NB4 (cell line): ENCODE measurements at regions not wholly inside any gene's neighbourhood (a gene's known extent, or its start where the extent isn't known, plus 50 kb on each side); places are given as distances from the start of the nearest gene placed in this dataset.

Experiments used
- DNase-seq: peaks from one replicate; pipeline ENCODE4 v3.0.0; 2010; ENCODE audit warnings: low read depth
- H3K4me3 ChIP-seq: one replicate; pipeline ENCODE4 v1.5.1; 2011; ENCODE audit warnings: mild to moderate bottlenecking, low read depth, low read length, moderate library complexity
- MYC ChIP-seq: IDR thresholded peaks from 2 replicates; pipeline ENCODE4 v1.6.1; 2011; ENCODE audit warnings: low read depth, low read length
- POLR2A ChIP-seq: IDR thresholded peaks from 2 replicates; pipeline ENCODE4 v1.6.1; 2011; ENCODE audit warnings: mild to moderate bottlenecking; ENCODE audit not compliant: insufficient read length; ENCODE audit errors: extremely low read depth
- TF ChIP-seq, protein P1 (sequence below): IDR thresholded peaks from 2 replicates; pipeline ENCODE4 v1.6.1; 2011; ENCODE audit warnings: low read depth, low read length
- TF ChIP-seq, protein P2 (sequence below): IDR thresholded peaks from one replicate; pipeline ENCODE4 v1.5.1; 2012; ENCODE audit warnings: low read depth, low read length

DNA sequence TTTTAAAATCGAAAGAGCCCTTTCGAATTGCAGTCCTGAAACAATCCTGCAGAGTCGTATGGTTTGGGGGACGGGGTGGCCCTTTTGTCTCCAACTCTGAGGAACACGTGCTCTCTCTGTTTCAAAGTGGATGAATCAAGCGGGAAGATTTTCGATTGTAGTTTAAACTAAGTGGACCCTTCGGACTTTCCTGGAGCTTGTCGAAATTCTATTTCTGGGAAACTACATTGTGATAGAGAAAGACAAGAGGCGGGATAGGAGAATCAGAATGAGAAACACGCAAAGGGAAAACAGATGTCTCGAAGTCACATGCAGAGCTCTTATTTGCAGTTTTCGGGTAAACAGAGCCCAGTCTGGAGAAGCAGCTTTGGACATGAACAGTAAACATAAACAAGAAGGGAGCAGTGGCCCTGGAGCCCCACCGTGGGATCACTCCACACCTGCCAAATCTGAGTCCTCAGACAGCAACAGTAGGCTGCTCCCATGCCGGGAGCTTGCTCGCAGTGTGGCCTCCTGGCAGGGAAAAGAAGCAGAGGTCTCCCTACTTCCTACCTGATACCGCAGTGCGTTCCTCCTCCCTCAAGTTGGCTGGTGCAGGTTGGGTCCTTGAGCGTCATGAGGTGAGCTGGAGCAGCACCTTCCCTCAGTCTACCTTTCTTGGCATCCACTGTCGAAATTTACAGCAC, 202.4 kb downstream of the SLC4A3 start:
- TF ChIP-seq, protein P1, sequence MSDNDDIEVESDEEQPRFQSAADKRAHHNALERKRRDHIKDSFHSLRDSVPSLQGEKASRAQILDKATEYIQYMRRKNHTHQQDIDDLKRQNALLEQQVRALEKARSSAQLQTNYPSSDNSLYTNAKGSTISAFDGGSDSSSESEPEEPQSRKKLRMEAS = no peak
- H3K4me3 ChIP-seq = no peak overlapping the region
- no peak for DNase-seq

DNA sequence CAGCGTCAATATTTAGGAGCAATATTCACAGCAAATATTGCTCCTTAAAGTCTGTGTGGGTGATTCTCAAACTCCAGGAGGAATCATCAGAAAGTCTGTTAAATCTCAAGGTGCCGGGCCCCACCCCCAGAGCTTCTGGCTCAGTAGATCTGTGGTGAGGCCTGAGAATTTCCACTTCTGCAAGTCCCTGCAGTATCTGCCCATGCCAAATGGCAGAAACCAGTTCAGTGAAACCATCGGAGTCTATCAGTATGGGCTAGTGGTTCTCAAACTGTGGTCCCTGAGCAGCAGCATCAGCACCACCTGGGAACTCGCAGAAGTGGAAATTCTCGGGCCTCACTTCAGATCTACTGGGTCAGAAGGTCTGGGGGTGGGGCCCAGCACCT, 202.9 kb downstream of the SLC4A3 start:
- DNase-seq = no peak

DNA sequence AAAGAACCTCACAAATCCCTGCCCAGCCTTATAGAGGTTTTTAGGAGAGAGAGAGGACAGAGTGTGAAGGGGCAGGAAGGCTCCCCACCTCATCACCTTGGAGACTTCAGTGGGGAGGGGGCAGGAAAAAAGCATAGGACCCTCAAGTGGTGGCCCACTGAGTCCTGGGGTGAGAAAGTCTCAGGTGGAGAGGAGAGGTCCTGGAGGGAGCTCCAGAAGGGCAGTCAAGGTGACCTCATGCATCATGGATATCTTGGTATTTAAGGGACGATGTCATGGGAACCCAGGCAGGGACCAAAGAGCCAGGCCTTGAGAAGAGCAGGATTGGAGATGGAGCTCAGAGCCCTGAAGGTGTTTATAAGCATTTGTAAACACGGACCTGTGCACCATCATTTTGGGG, 204.5 kb downstream of the SLC4A3 start:
- no peak for DNase-seq
- no peak overlapping the region for H3K4me3 ChIP-seq
- TF ChIP-seq, protein P2, sequence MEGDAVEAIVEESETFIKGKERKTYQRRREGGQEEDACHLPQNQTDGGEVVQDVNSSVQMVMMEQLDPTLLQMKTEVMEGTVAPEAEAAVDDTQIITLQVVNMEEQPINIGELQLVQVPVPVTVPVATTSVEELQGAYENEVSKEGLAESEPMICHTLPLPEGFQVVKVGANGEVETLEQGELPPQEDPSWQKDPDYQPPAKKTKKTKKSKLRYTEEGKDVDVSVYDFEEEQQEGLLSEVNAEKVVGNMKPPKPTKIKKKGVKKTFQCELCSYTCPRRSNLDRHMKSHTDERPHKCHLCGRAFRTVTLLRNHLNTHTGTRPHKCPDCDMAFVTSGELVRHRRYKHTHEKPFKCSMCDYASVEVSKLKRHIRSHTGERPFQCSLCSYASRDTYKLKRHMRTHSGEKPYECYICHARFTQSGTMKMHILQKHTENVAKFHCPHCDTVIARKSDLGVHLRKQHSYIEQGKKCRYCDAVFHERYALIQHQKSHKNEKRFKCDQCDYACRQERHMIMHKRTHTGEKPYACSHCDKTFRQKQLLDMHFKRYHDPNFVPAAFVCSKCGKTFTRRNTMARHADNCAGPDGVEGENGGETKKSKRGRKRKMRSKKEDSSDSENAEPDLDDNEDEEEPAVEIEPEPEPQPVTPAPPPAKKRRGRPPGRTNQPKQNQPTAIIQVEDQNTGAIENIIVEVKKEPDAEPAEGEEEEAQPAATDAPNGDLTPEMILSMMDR = no peak
- TF ChIP-seq POLR2A (no peak), MYC (no peak)
- TF ChIP-seq, protein P1 = no peak

More for the DNA sequence above, 202.9 kb downstream of the SLC4A3 start:
- TF ChIP-seq, protein P1 = no peak
- TF ChIP-seq, protein P2 = no peak
- TF ChIP-seq POLR2A (no peak), MYC (no peak)
- no peak overlapping the region for H3K4me3 ChIP-seq

DNA sequence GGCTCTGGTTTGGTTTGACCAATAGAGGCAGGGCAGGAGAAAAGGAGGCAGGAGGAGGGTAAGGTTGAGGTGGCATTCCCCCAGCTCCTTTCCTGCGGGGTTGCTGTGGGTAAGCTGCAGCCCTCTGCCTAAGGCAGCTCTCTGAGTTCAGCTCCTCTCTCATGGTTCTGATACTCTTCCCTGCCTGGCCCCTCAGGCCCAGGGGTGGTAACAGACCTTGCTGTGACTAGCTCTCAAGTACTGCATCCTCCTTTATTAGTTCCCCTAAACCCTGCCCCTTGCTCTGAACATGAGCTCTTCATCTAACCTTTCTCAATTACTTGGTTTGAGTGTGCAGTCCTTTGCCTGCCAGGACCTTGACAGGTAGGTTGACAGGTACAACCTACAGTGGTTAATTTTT, 205.5 kb downstream of the SLC4A3 start:
- H3K4me3 ChIP-seq = no peak overlapping the region
- TF ChIP-seq MYC (no peak), POLR2A (no peak)
- TF ChIP-seq, protein P2 = no peak
- TF ChIP-seq, protein P1 = no peak
- DNase-seq = no peak

DNA sequence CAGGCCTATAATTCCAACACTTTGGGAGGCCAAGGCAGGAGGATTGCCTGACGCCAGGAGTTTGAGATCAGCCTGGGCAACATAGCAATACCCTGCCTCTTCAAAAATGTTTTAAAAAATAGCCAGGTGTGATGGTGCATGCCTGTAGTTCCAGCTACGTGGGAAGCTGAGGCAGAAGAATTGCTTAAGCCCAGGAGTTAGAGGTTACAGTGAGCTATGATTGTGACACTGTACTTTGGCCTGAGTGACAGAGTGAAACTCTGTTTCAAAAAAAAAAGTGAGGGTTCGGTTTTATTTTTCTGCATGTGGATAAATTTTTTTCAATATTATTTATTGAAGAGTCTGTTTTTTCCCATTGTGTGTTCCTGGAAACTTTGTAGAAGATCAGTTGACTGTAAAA, 208.1 kb downstream of the SLC4A3 start:
- DNase-seq = no peak
- no peak overlapping the region for H3K4me3 ChIP-seq
- TF ChIP-seq POLR2A (no peak), MYC (no peak)
- TF ChIP-seq, protein P2 = no peak
- TF ChIP-seq, protein P1 = no peak

DNA sequence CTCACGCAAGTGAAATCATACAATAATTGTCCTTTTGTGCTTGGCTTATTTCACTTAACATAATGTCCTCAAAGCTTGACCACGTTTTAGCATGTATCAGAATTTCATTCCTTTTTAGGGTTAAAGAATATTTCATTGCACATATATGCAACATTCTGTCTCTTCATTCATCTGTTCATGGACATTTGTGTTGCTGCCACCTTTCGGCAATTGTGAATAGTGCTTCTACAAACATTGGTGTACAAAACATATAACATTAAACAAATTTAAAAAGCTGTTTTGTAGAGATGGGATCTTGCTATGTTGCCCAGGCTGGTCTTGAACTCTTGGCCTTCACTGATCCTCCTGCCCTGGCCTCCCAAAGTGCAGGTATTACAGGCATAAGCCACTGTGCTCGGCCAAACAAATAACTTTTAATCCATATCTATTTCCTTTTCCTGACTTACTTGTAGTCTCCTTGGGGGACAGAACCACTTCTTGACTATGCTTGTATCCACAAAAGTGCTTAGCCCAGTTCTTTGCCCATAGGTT, 209.3 kb downstream of the SLC4A3 start:
- TF ChIP-seq, protein P1 = no peak
- TF ChIP-seq, protein P2 = peak; percentile 59
- TF ChIP-seq MYC (no peak), POLR2A (no peak)
- no peak overlapping the region for H3K4me3 ChIP-seq
- peak; percentile 48 for DNase-seq
